ENCODE measurements at regions not wholly inside any gene's neighbourhood (a gene's known extent, or its start where the extent isn't known, plus 50 kb on each side); places are given as distances from the start of the nearest gene placed in this dataset.

- DNase-seq: no peak
Measured at GRCh38 chr12:115095073-115095748, 411.2 kb upstream of the TBX3 start.

GRCh38 chr12:115094163-115094816, 410.3 kb upstream of the TBX3 start:
- no peak for DNase-seq

GRCh38 chr12:115093261-115093660, 409.3 kb upstream of the TBX3 start:
- DNase-seq: no peak

- no peak for DNase-seq
Measured at GRCh38 chr12:115090783-115091182, 406.8 kb upstream of the TBX3 start.

GRCh38 chr12:115088995-115089841, 405.2 kb upstream of the TBX3 start:
- DNase-seq: no peak

GRCh38 chr12:115088328-115088994, 404.5 kb upstream of the TBX3 start:
- DNase-seq: no peak

GRCh38 chr12:115085594-115085993, 401.6 kb upstream of the TBX3 start:
- DNase-seq: no peak

- DNase-seq: no peak
Measured at GRCh38 chr12:115079760-115080159, 395.8 kb upstream of the TBX3 start.

- no peak for DNase-seq
Measured at GRCh38 chr12:115078990-115079389, 395.0 kb upstream of the TBX3 start.

GRCh38 chr12:115078334-115078733, 394.4 kb upstream of the TBX3 start:
- DNase-seq: no peak

- DNase-seq: no peak
Measured at GRCh38 chr12:115075552-115076170, 391.7 kb upstream of the TBX3 start.

GRCh38 chr12:115074617-115075016, 390.6 kb upstream of the TBX3 start:
- DNase-seq: no peak

- no peak for DNase-seq
Measured at GRCh38 chr12:115072712-115073111, 388.7 kb upstream of the TBX3 start.

GRCh38 chr12:115070313-115070712, 386.3 kb upstream of the TBX3 start:
- DNase-seq: no peak

GRCh38 chr12:115064296-115064695, 380.3 kb upstream of the TBX3 start:
- DNase-seq: no peak

- DNase-seq: no peak
Measured at GRCh38 chr12:115062741-115063140, 378.8 kb upstream of the TBX3 start.

- DNase-seq: no peak
Measured at GRCh38 chr12:115060477-115061168, 376.6 kb upstream of the TBX3 start.

- DNase-seq: no peak
Measured at GRCh38 chr12:115057445-115057844, 373.5 kb upstream of the TBX3 start.

- DNase-seq: no peak
Measured at GRCh38 chr12:115051378-115051777, 367.4 kb upstream of the TBX3 start.

GRCh38 chr12:115049614-115050013, 365.6 kb upstream of the TBX3 start:
- no peak for DNase-seq

GRCh38 chr12:115046805-115047204, 362.8 kb upstream of the TBX3 start:
- no peak for DNase-seq

- no peak for DNase-seq
Measured at GRCh38 chr12:115044073-115044472, 360.1 kb upstream of the TBX3 start.

Data from CD4-positive, alpha-beta T cell treated with Interferon gamma for 1 hour (primary cell).